ENCODE measurements at regions not wholly inside any gene's neighbourhood (a gene's known extent, or its start where the extent isn't known, plus 50 kb on each side); places are given as distances from the start of the nearest gene placed in this dataset.
"Not testable (repeated sequence)": the region's sequence is repeated elsewhere in the genome, so short reads cannot be mapped to it uniquely, and the experiment has no call there.

GRCh38 chr3:195654138-195654537, 66.6 kb upstream of the MUC20 start:
- H3K27ac ChIP-seq (ENCODE audit: low read depth in 2 of 2, low read length in 1 of 2); H3K27me3 ChIP-seq (ENCODE audit: control insufficient read depth in 1 of 2, insufficient read depth in 2 of 2, low read length in 2 of 2); H3K4me1 ChIP-seq (ENCODE audit: control insufficient read depth in 2 of 2, insufficient read depth in 2 of 2, low read length in 1 of 2); H3K9me3 ChIP-seq (ENCODE audit: control insufficient read depth in 2 of 2, insufficient read depth in 1 of 2, low read depth in 1 of 2, low read length in 1 of 2); H3K36me3 ChIP-seq (ENCODE audit: control insufficient read depth in 2 of 2, insufficient read depth in 2 of 2, low read length in 1 of 2); H3K4me3 ChIP-seq (ENCODE audit: low read depth in 1 of 2, low read length in 2 of 2): not testable (repeated sequence)
- 73 to 81% methylated on average over 13 to 14 of the region's 15 CpGs for whole genome bisulfite sequencing, 2 donors

DNA sequence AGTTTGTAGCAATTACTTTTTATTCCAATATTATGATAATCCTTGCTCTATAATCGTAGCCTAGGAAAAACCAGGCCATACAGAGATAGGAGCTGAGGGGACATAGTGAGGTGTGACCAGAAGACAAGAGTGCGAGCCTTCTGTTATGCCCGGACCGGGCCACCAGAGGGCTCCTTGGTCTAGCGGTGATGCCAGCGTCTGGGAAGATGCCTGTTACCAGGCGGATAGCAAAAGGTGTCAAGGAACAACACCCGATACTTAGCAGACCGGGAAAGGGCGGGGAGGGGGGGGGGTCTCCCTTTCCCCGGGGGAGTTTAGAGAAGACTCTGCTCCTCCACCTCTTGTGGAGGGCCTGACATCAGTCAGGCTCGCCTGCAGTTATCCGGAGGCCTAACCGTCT, 67.1 kb upstream of the MUC20 start:
- not testable (repeated sequence) for H3K27ac ChIP-seq (ENCODE audit: low read depth in 2 of 2, low read length in 1 of 2); H3K4me1 ChIP-seq (ENCODE audit: control insufficient read depth in 2 of 2, insufficient read depth in 2 of 2, low read length in 1 of 2); H3K36me3 ChIP-seq (ENCODE audit: control insufficient read depth in 2 of 2, insufficient read depth in 2 of 2, low read length in 1 of 2); H3K4me3 ChIP-seq (ENCODE audit: low read depth in 1 of 2, low read length in 2 of 2); H3K9me3 ChIP-seq (ENCODE audit: control insufficient read depth in 2 of 2, insufficient read depth in 1 of 2, low read depth in 1 of 2, low read length in 1 of 2); H3K27me3 ChIP-seq (ENCODE audit: control insufficient read depth in 1 of 2, insufficient read depth in 2 of 2, low read length in 2 of 2)
- 5 to 8% methylated on average over 10 to 11 of the region's 14 CpGs for WGBS, 2 donors

GRCh38 chr3:195647912-195648702, 64.4 kb upstream of the APOD start:
- not testable (repeated sequence) for H3K4me1 ChIP-seq (ENCODE audit: control insufficient read depth in 2 of 2, insufficient read depth in 2 of 2, low read length in 1 of 2); H3K27ac ChIP-seq (ENCODE audit: low read depth in 2 of 2, low read length in 1 of 2); H3K4me3 ChIP-seq (ENCODE audit: low read depth in 1 of 2, low read length in 2 of 2); H3K36me3 ChIP-seq (ENCODE audit: control insufficient read depth in 2 of 2, insufficient read depth in 2 of 2, low read length in 1 of 2); H3K27me3 ChIP-seq (ENCODE audit: control insufficient read depth in 1 of 2, insufficient read depth in 2 of 2, low read length in 2 of 2); H3K9me3 ChIP-seq (ENCODE audit: control insufficient read depth in 2 of 2, insufficient read depth in 1 of 2, low read depth in 1 of 2, low read length in 1 of 2)
- 93 to 94% methylated on average over 19 of the region's 19 CpGs for WGBS, 2 donors

DNA sequence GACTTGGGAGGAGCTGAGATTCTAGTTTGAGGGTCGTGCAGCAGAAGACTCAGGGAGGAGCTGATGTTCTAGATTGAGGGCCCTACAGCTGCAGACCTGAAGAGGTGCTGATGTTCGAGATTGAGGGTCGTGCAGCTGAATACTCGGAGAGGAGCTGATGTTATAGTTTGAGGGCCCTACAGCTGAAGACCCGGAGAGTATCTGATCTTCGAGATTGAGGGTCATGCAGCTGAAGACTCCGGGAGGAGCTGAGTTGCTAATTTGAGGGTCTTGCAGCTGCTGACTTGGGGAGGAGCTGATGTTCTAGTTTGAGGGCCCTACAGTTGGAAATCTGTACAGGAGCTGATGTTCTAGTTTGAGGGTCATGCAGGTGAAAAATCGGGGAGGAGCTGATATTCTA, 62.1 kb upstream of the APOD start:
- not testable (repeated sequence) for H3K4me3 ChIP-seq (ENCODE audit: low read depth in 1 of 2, low read length in 2 of 2); H3K4me1 ChIP-seq (ENCODE audit: control insufficient read depth in 2 of 2, insufficient read depth in 2 of 2, low read length in 1 of 2); H3K27me3 ChIP-seq (ENCODE audit: control insufficient read depth in 1 of 2, insufficient read depth in 2 of 2, low read length in 2 of 2); H3K27ac ChIP-seq (ENCODE audit: low read depth in 2 of 2, low read length in 1 of 2); H3K9me3 ChIP-seq (ENCODE audit: control insufficient read depth in 2 of 2, insufficient read depth in 1 of 2, low read depth in 1 of 2, low read length in 1 of 2); H3K36me3 ChIP-seq (ENCODE audit: control insufficient read depth in 2 of 2, insufficient read depth in 2 of 2, low read length in 1 of 2)
- 87 to 93% methylated on average over 8 of the region's 8 CpGs for WGBS, 2 donors

DNA sequence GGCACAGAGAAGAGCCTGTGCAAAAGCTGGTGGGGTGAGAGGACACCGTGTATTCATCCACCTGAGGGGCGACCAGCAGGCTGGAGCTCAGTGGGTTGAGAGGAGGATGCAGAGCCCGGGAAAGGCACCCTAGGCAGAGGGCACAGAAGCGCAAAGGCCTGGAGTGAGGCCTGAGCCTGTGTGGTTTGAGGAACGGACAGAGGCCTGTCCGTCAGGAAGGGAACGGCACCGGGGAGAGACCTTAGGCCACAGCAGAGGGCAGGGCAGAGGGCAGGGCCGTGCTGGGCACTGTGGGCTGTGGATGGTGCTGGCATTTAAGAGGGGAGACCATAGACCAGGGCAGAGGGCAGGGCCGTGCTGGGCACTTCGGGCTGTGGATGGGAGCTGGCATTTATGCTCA, 59.5 kb upstream of the APOD start:
- not testable (repeated sequence) for H3K27ac ChIP-seq (ENCODE audit: low read depth in 2 of 2, low read length in 1 of 2); H3K27me3 ChIP-seq (ENCODE audit: control insufficient read depth in 1 of 2, insufficient read depth in 2 of 2, low read length in 2 of 2); H3K4me1 ChIP-seq (ENCODE audit: control insufficient read depth in 2 of 2, insufficient read depth in 2 of 2, low read length in 1 of 2); H3K9me3 ChIP-seq (ENCODE audit: control insufficient read depth in 2 of 2, insufficient read depth in 1 of 2, low read depth in 1 of 2, low read length in 1 of 2); H3K36me3 ChIP-seq (ENCODE audit: control insufficient read depth in 2 of 2, insufficient read depth in 2 of 2, low read length in 1 of 2); H3K4me3 ChIP-seq (ENCODE audit: low read depth in 1 of 2, low read length in 2 of 2)
- WGBS, 2 donors, result 85 to 86% methylated on average over 11 of the region's 11 CpGs

- H3K27me3 ChIP-seq (ENCODE audit: control insufficient read depth in 1 of 2, insufficient read depth in 2 of 2, low read length in 2 of 2); H3K4me1 ChIP-seq (ENCODE audit: control insufficient read depth in 2 of 2, insufficient read depth in 2 of 2, low read length in 1 of 2); H3K4me3 ChIP-seq (ENCODE audit: low read depth in 1 of 2, low read length in 2 of 2); H3K27ac ChIP-seq (ENCODE audit: low read depth in 2 of 2, low read length in 1 of 2); H3K9me3 ChIP-seq (ENCODE audit: control insufficient read depth in 2 of 2, insufficient read depth in 1 of 2, low read depth in 1 of 2, low read length in 1 of 2); H3K36me3 ChIP-seq (ENCODE audit: control insufficient read depth in 2 of 2, insufficient read depth in 2 of 2, low read length in 1 of 2): not testable (repeated sequence)
- WGBS, 2 donors, result 84% methylated on average over 15 of the region's 15 CpGs
Measured at GRCh38 chr3:195642311-195642710, 58.6 kb upstream of the APOD start.

DNA sequence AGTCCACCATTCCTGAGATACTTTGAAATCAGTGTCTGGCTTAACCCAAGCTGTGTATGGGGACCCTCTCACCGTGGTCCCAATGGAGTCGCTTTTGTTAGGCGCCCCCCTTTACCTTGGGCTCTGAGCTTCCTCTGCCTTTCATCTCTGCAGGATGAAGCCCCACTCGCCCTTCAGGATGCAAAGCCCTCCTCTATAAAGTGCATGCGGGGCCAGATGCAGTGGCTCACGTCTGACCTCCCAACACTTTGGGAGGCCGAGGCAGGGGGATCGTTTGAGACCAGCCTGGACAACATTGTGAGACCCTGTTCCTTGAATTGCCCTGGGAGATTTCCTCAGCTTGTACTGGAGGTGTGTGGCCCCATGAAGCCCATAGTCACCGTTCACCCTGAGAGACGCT, 54.7 kb upstream of the APOD start:
- H3K4me1 ChIP-seq (ENCODE audit: control insufficient read depth in 2 of 2, insufficient read depth in 2 of 2, low read length in 1 of 2); H3K27ac ChIP-seq (ENCODE audit: low read depth in 2 of 2, low read length in 1 of 2): not testable (repeated sequence)
- WGBS, 2 donors, result 92 to 94% methylated on average over 9 of the region's 10 CpGs

DNA sequence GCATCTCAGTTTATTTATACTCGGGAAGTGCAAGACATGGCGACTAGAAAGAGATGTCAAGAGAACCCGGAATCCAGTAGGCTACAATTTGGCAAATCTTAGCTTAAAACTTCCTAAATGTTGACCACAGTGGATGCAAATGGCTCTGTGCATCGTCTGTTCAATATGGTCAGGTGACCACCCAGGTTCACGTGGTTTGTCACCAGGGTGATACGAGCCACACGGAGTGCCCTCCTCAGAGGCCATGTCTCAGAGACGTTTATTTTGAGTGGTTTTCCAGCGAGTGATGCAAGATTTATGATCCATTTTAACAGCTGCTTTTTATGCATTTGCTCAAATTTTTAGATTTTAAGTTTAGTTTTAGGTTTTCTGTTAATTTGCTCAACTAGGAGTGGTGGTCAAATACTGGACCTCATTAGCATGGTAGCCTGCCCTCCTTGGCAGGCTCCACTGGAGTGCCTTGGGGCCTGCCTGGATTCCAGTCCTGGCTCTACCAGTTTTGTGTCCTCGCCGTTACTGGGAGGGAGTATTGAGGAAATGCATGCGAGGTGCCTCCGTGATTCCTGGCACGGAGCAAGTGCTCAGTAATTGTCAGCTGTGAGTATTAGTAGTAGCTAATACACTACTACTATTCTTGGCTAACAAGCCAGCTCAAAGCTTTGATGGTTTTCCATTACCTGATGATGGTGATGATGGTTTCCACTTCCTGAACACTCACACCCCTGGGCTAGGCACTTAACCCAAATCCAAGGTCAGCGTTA, 53.9 kb upstream of the APOD start:
- H3K27me3 ChIP-seq (ENCODE audit: control insufficient read depth in 1 of 2, insufficient read depth in 2 of 2, low read length in 2 of 2); H3K4me1 ChIP-seq (ENCODE audit: control insufficient read depth in 2 of 2, insufficient read depth in 2 of 2, low read length in 1 of 2); H3K9me3 ChIP-seq (ENCODE audit: control insufficient read depth in 2 of 2, insufficient read depth in 1 of 2, low read depth in 1 of 2, low read length in 1 of 2); H3K36me3 ChIP-seq (ENCODE audit: control insufficient read depth in 2 of 2, insufficient read depth in 2 of 2, low read length in 1 of 2): not testable (repeated sequence)
- H3K4me3 ChIP-seq (ENCODE audit: low read depth in 1 of 2, low read length in 2 of 2), result peak overlapping the region in 1 of 2 donors; percentile 22
- H3K27ac ChIP-seq (ENCODE audit: low read depth in 2 of 2, low read length in 1 of 2), result peak overlapping the region in 1 of 2 donors; percentile 40
- WGBS, 2 donors, result 61 to 65% methylated on average over 15 of the region's 15 CpGs

More for the DNA sequence above, 54.7 kb upstream of the APOD start:
- H3K4me3 ChIP-seq (ENCODE audit: low read depth in 1 of 2, low read length in 2 of 2); H3K27me3 ChIP-seq (ENCODE audit: control insufficient read depth in 1 of 2, insufficient read depth in 2 of 2, low read length in 2 of 2); H3K36me3 ChIP-seq (ENCODE audit: control insufficient read depth in 2 of 2, insufficient read depth in 2 of 2, low read length in 1 of 2); H3K9me3 ChIP-seq (ENCODE audit: control insufficient read depth in 2 of 2, insufficient read depth in 1 of 2, low read depth in 1 of 2, low read length in 1 of 2): not testable (repeated sequence)

DNA sequence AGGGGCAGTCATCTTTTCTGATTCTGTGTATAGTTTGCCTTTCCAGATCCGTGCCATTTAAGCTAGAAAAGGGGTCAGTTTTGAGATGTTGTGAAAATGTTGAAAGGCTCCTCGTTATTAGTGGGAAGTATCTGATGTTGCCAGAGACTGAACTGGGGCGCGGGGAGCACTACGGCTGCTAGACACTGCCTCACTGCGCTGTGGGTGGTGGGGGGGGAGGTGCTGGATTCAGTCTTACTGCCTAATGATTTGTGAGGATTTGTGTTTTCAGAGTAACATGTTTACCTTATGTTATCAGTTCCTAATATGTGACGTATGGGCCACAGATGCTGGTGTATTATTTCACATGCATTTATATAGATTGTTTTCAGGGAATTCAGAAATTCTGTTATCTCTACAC, 53.3 kb upstream of the APOD start:
- not testable (repeated sequence) for H3K9me3 ChIP-seq (ENCODE audit: control insufficient read depth in 2 of 2, insufficient read depth in 1 of 2, low read depth in 1 of 2, low read length in 1 of 2); H3K4me1 ChIP-seq (ENCODE audit: control insufficient read depth in 2 of 2, insufficient read depth in 2 of 2, low read length in 1 of 2); H3K4me3 ChIP-seq (ENCODE audit: low read depth in 1 of 2, low read length in 2 of 2); H3K27ac ChIP-seq (ENCODE audit: low read depth in 2 of 2, low read length in 1 of 2); H3K27me3 ChIP-seq (ENCODE audit: control insufficient read depth in 1 of 2, insufficient read depth in 2 of 2, low read length in 2 of 2); H3K36me3 ChIP-seq (ENCODE audit: control insufficient read depth in 2 of 2, insufficient read depth in 2 of 2, low read length in 1 of 2)
- 73 to 87% methylated on average over 2 to 4 of the region's 7 CpGs for WGBS, 2 donors
